Liver (tissue), 8 donors: ENCODE measurements at regions not wholly inside any gene's neighbourhood (a gene's known extent, or its start where the extent isn't known, plus 50 kb on each side); places are given as distances from the start of the nearest gene placed in this dataset.
A peak's percentile ranks its signal among the peaks of the same experiment; 100 is the strongest.

Source experiments
- DNase-seq: peaks from one replicate; pipeline ENCODE4 v3.0.0-alpha.2; 2017; ENCODE audit warnings: low spot score
- H3K27ac ChIP-seq, 2 donors: one replicate each; pipeline ENCODE4 v1.7.0; 2013; ENCODE audit warnings: inconsistent platforms in 2 of 2, low read length in 2 of 2, control low read depth in 1 of 2, low read depth in 1 of 2, mild to moderate bottlenecking in 1 of 2
- H3K27me3 ChIP-seq, 4 donors: one replicate each; pipeline versions ENCODE4 v1.6.1 to v1.7.0; 2013; ENCODE audit warnings: low read length in 3 of 4, inconsistent platforms in 1 of 4, mild to moderate bottlenecking in 1 of 4, moderate library complexity in 1 of 4; ENCODE audit not compliant: control insufficient read depth in 4 of 4, insufficient read depth in 4 of 4
- H3K36me3 ChIP-seq, 4 donors: one replicate each; pipeline versions ENCODE4 v1.6.1 to v1.7.0; 2013; ENCODE audit warnings: low read length in 3 of 4, mild to moderate bottlenecking in 3 of 4, low read depth in 1 of 4, moderate library complexity in 1 of 4; ENCODE audit not compliant: control insufficient read depth in 4 of 4, insufficient read depth in 3 of 4
- H3K4me1 ChIP-seq, 4 donors: one replicate each; pipeline versions ENCODE4 v1.6.1 to v1.7.0; 2013; ENCODE audit warnings: low read length in 3 of 4, mild to moderate bottlenecking in 3 of 4, moderate library complexity in 1 of 4; ENCODE audit not compliant: control insufficient read depth in 4 of 4, insufficient read depth in 4 of 4
- H3K4me3 ChIP-seq, 3 donors: one replicate each; pipeline versions ENCODE4 v1.6.1 to v1.7.0; 2013; ENCODE audit warnings: low read length in 3 of 3, control low read depth in 1 of 3, low read depth in 1 of 3, mild to moderate bottlenecking in 1 of 3
- H3K9ac ChIP-seq, 2 donors: one replicate each; pipeline ENCODE4 v1.7.0; 2013; ENCODE audit warnings: low read length in 2 of 2, mild to moderate bottlenecking in 2 of 2, moderate library complexity in 2 of 2, control low read depth in 1 of 2, low read depth in 1 of 2
- H3K9me3 ChIP-seq, 4 donors: one replicate each; pipeline versions ENCODE4 v1.6.1 to v1.7.0; 2013; ENCODE audit warnings: low read length in 3 of 4; ENCODE audit not compliant: control insufficient read depth in 4 of 4
- ATF3 ChIP-seq: IDR thresholded peaks from 2 replicates; pipeline ENCODE4 v1.6.1; 2016; ENCODE audit warnings: antibody characterized with exemption
- EGR1 ChIP-seq, 2 donors: IDR thresholded peaks; 2 replicates each; pipeline ENCODE4 v1.6.1; 2016 to 2018; ENCODE audit warnings: antibody characterized with exemption in 2 of 2, low read depth in 2 of 2
- FOXA2 ChIP-seq: IDR thresholded peaks from 2 replicates; pipeline ENCODE4 v1.6.1; 2016; ENCODE audit warnings: antibody characterized with exemption
- GABPA ChIP-seq, 2 donors: IDR thresholded peaks in 1 of 2; conservative IDR thresholded peaks in 1 of 2; 2 replicates each; pipeline ENCODE4 v1.6.1; 2016; ENCODE audit warnings: antibody characterized with exemption in 2 of 2, mild to moderate bottlenecking in 1 of 2, moderate library complexity in 1 of 2
- HNF4A ChIP-seq, 2 donors: conservative IDR thresholded peaks; 2 replicates each; pipeline ENCODE4 v1.6.1; 2016; ENCODE audit warnings: antibody characterized with exemption in 2 of 2, mild to moderate bottlenecking in 2 of 2
- HNF4G ChIP-seq: IDR thresholded peaks from 2 replicates; pipeline ENCODE4 v1.6.1; 2016; ENCODE audit warnings: antibody characterized with exemption
- JUND ChIP-seq, 2 donors: IDR thresholded peaks; 2 replicates each; pipeline ENCODE4 v1.6.1; 2016; ENCODE audit warnings: antibody characterized with exemption in 2 of 2
- MAX ChIP-seq: IDR thresholded peaks from 2 replicates; pipeline ENCODE4 v1.6.1; 2016; ENCODE audit warnings: antibody characterized with exemption
- NR2F2 ChIP-seq: IDR thresholded peaks from 2 replicates; pipeline ENCODE4 v1.6.1; 2016; ENCODE audit warnings: antibody characterized with exemption
- RAD21 ChIP-seq, 2 donors: IDR thresholded peaks; 2 replicates each; pipeline ENCODE4 v1.6.1; 2016; ENCODE audit warnings: antibody characterized with exemption in 2 of 2, mild to moderate bottlenecking in 2 of 2
- REST ChIP-seq: IDR thresholded peaks from 2 replicates; pipeline ENCODE4 v1.6.1; 2016; ENCODE audit warnings: antibody characterized with exemption, mild to moderate bottlenecking
- RXRA ChIP-seq, 2 donors: IDR thresholded peaks; 2 replicates each; pipeline ENCODE4 v1.6.1; 2017 to 2018; ENCODE audit warnings: antibody characterized with exemption in 2 of 2, mild to moderate bottlenecking in 1 of 2
- SP1 ChIP-seq: IDR thresholded peaks from 2 replicates; pipeline ENCODE4 v1.6.1; 2018; ENCODE audit warnings: antibody characterized with exemption, mild to moderate bottlenecking
- TAF1 ChIP-seq: conservative IDR thresholded peaks from 2 replicates; pipeline ENCODE4 v1.6.1; 2016; ENCODE audit warnings: antibody characterized with exemption, mild to moderate bottlenecking
- YY1 ChIP-seq: IDR thresholded peaks from 2 replicates; pipeline ENCODE4 v1.6.1; 2016; ENCODE audit warnings: antibody characterized with exemption, mild to moderate bottlenecking
- WGBS: extraction: QIAGEN DNeasy Blood & Tissue Kit; methylation state at CpG from one replicate; pipeline ENCODE4 v1.1.7; 2013; 5-methylcytosine and 5-hydroxymethylcytosine counted together
- TF ChIP-seq, protein P1 (sequence below): IDR thresholded peaks from 2 replicates; pipeline ENCODE4 v1.6.1; 2016; ENCODE audit warnings: antibody characterized with exemption
- TF ChIP-seq, protein P2 (sequence below): fragments of 150-350 bp; IDR thresholded peaks from 2 replicates; pipeline ENCODE4 v1.5.1; 2017; ENCODE audit warnings: improper control_type of control experiment, low read depth, low read length; ENCODE audit not compliant: missing input control
- donor health status: healthy.
- donor health status: healthy.
- donor health status: healthy.
- donor health status: healthy.
- donor health status: healthy.

GRCh38 chr9:87178302-87178701, 231.0 kb upstream of the GAS1 start (continued):
- TF ChIP-seq JUND (IDR thresholded peaks at IDR 0.05) (no peak), NR2F2 (no peak), TAF1 (no peak), HNF4A (conservative IDR thresholded peaks at IDR 0.05) (no peak), GABPA (IDR thresholded peaks at IDR 0.05 in 1 of 2, conservative IDR thresholded peaks at IDR 0.05 in 1 of 2) (no peak), HNF4G (no peak)

GRCh38 chr9:87179553-87180340, 232.4 kb upstream of the GAS1 start:
- Histone ChIP-seq H3K9me3 (no peaks in the 10 kb centered on the region), H3K36me3 (no peaks in the 10 kb centered on the region), H3K4me1 (no peaks in the 10 kb centered on the region), H3K27me3 (no peaks in the 10 kb centered on the region), H3K27ac (no peak overlapping the region), H3K9ac (no peak overlapping the region), H3K4me3 (no peak overlapping the region)
- WGBS, result 79% methylated on average over 7 of the region's 7 CpGs
- no peak for TF ChIP-seq RAD21 (IDR thresholded peaks at IDR 0.05)
- TF ChIP-seq, protein P1, sequence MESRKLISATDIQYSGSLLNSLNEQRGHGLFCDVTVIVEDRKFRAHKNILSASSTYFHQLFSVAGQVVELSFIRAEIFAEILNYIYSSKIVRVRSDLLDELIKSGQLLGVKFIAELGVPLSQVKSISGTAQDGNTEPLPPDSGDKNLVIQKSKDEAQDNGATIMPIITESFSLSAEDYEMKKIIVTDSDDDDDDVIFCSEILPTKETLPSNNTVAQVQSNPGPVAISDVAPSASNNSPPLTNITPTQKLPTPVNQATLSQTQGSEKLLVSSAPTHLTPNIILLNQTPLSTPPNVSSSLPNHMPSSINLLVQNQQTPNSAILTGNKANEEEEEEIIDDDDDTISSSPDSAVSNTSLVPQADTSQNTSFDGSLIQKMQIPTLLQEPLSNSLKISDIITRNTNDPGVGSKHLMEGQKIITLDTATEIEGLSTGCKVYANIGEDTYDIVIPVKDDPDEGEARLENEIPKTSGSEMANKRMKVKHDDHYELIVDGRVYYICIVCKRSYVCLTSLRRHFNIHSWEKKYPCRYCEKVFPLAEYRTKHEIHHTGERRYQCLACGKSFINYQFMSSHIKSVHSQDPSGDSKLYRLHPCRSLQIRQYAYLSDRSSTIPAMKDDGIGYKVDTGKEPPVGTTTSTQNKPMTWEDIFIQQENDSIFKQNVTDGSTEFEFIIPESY, result no peak
- no peak for TF ChIP-seq REST
- no peak for TF ChIP-seq MAX
- no peak for TF ChIP-seq TAF1
- TF ChIP-seq HNF4G, result no peak
- no peak for TF ChIP-seq JUND (IDR thresholded peaks at IDR 0.05)
- TF ChIP-seq FOXA2, result no peak
- no peak for DNase-seq

GRCh38 chr9:87180361-87180760, 233.1 kb upstream of the GAS1 start:
- peak; percentile 52 for DNase-seq
- no peaks in the 10 kb centered on the region for H3K9me3 ChIP-seq
- H3K36me3 ChIP-seq, result no peaks in the 10 kb centered on the region
- no peaks in the 10 kb centered on the region for H3K4me1 ChIP-seq
- H3K27me3 ChIP-seq, result no peaks in the 10 kb centered on the region
- 63% methylated on average over 5 of the region's 5 CpGs for WGBS
- no peak overlapping the region for H3K27ac ChIP-seq
- H3K9ac ChIP-seq, result no peak overlapping the region
- H3K4me3 ChIP-seq, result no peak overlapping the region
- no peak for TF ChIP-seq YY1
- TF ChIP-seq, protein P2, sequence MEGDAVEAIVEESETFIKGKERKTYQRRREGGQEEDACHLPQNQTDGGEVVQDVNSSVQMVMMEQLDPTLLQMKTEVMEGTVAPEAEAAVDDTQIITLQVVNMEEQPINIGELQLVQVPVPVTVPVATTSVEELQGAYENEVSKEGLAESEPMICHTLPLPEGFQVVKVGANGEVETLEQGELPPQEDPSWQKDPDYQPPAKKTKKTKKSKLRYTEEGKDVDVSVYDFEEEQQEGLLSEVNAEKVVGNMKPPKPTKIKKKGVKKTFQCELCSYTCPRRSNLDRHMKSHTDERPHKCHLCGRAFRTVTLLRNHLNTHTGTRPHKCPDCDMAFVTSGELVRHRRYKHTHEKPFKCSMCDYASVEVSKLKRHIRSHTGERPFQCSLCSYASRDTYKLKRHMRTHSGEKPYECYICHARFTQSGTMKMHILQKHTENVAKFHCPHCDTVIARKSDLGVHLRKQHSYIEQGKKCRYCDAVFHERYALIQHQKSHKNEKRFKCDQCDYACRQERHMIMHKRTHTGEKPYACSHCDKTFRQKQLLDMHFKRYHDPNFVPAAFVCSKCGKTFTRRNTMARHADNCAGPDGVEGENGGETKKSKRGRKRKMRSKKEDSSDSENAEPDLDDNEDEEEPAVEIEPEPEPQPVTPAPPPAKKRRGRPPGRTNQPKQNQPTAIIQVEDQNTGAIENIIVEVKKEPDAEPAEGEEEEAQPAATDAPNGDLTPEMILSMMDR, result no peak
- no peak for TF ChIP-seq SP1
- no peak for TF ChIP-seq FOXA2
- no peak for TF ChIP-seq REST
- TF ChIP-seq RXRA (IDR thresholded peaks at IDR 0.05), result no peak
- no peak for TF ChIP-seq MAX
- no peak for TF ChIP-seq HNF4A (conservative IDR thresholded peaks at IDR 0.05)
- no peak for TF ChIP-seq NR2F2
- no peak for TF ChIP-seq EGR1 (IDR thresholded peaks at IDR 0.05; ENCODE audit: low read depth in 2 of 2)
- no peak for TF ChIP-seq HNF4G
- no peak for TF ChIP-seq ATF3
- no peak for TF ChIP-seq JUND (IDR thresholded peaks at IDR 0.05)
- TF ChIP-seq RAD21 (IDR thresholded peaks at IDR 0.05), result no peak
